GM21515 (cell line): ENCODE measurements at regions not wholly inside any gene's neighbourhood (a gene's known extent, or its start where the extent isn't known, plus 50 kb on each side); places are given as distances from the start of the nearest gene placed in this dataset.
"Not testable (repeated sequence)": the region's sequence is repeated elsewhere in the genome, so short reads cannot be mapped to it uniquely, and the experiment has no call there.

Experiments
- ATAC-seq: cut with Tn5 transposase; IDR thresholded peaks from one replicate; pipeline ENCODE4 v1.9.1; 2021; ENCODE audit not compliant: unreplicated experiment

- ATAC-seq: no peak
These were observed 252.5 kb downstream of the DEPDC1B start for GRCh38 chr5:60447488-60447920.

GRCh38 chr5:60446917-60447316, 253.0 kb downstream of the DEPDC1B start:
- no peak for ATAC-seq

- no peak for ATAC-seq
These were observed 254.0 kb downstream of the DEPDC1B start for GRCh38 chr5:60445921-60446320.

- ATAC-seq: no peak
These were observed 254.5 kb downstream of the DEPDC1B start for GRCh38 chr5:60445427-60445826.

- no peak for ATAC-seq
These were observed 255.2 kb downstream of the DEPDC1B start for GRCh38 chr5:60444661-60445360.

- no peak for ATAC-seq
These were observed 260.4 kb downstream of the DEPDC1B start for GRCh38 chr5:60439552-60439951.

- no peak for ATAC-seq
These were observed 262.7 kb downstream of the DEPDC1B start for GRCh38 chr5:60437308-60437707.

- peak; percentile 73 for ATAC-seq
These were observed 263.4 kb downstream of the DEPDC1B start for GRCh38 chr5:60436518-60436917.

- no peak for ATAC-seq
These were observed 264.2 kb downstream of the DEPDC1B start for GRCh38 chr5:60435808-60436207.

GRCh38 chr5:60426189-60426588, 273.8 kb downstream of the DEPDC1B start:
- not testable (repeated sequence) for ATAC-seq

GRCh38 chr5:60420773-60421172, 279.2 kb downstream of the DEPDC1B start:
- not testable (repeated sequence) for ATAC-seq

GRCh38 chr5:60417500-60418181, 282.3 kb downstream of the DEPDC1B start:
- no peak for ATAC-seq

- ATAC-seq: no peak
These were observed 284.5 kb downstream of the DEPDC1B start for GRCh38 chr5:60415443-60415842.

GRCh38 chr5:60410427-60410826, 289.5 kb downstream of the DEPDC1B start:
- no peak for ATAC-seq

GRCh38 chr5:60404171-60404570, 295.8 kb downstream of the DEPDC1B start:
- no peak for ATAC-seq

- no peak for ATAC-seq
These were observed 296.5 kb downstream of the DEPDC1B start for GRCh38 chr5:60403343-60404006.

- no peak for ATAC-seq
These were observed 297.7 kb downstream of the DEPDC1B start for GRCh38 chr5:60402161-60402785.

GRCh38 chr5:60401526-60401925, 298.4 kb downstream of the DEPDC1B start:
- ATAC-seq: no peak

GRCh38 chr5:60399507-60399906, 300.5 kb downstream of the DEPDC1B start:
- ATAC-seq: no peak

- ATAC-seq: no peak
These were observed 304.1 kb downstream of the DEPDC1B start for GRCh38 chr5:60395712-60396329.

GRCh38 chr5:60387051-60387440, 312.9 kb downstream of the DEPDC1B start:
- no peak for ATAC-seq
